Inflammatory macrophage treated with lipopolysaccharide for 4 hours (primary cell): ENCODE measurements at regions not wholly inside any gene's neighbourhood (a gene's known extent, or its start where the extent isn't known, plus 50 kb on each side); places are given as distances from the start of the nearest gene placed in this dataset.

ENCODE experiments used
- DNase-seq: peaks from one replicate; pipeline ENCODE4 v3.0.0-alpha.2; 2020

GRCh38 chr19:31902821-31903220 lies 442.6 kb upstream of the ZNF507 start:
- no peak for DNase-seq

GRCh38 chr19:31903979-31904378 lies 441.4 kb upstream of the ZNF507 start:
- DNase-seq: no peak

GRCh38 chr19:31906111-31906871 lies 439.1 kb upstream of the ZNF507 start:
- peak; percentile 33 for DNase-seq

GRCh38 chr19:31907661-31908060 lies 437.7 kb upstream of the ZNF507 start:
- no peak for DNase-seq

- DNase-seq: no peak
These were observed 437.3 kb upstream of the ZNF507 start for GRCh38 chr19:31908080-31908479.

- no peak for DNase-seq
These were observed 436.7 kb upstream of the ZNF507 start for GRCh38 chr19:31908496-31909225.

- no peak for DNase-seq
These were observed 435.2 kb upstream of the ZNF507 start for GRCh38 chr19:31910224-31910623.

- no peak for DNase-seq
These were observed 433.8 kb upstream of the ZNF507 start for GRCh38 chr19:31911577-31911976.

- no peak for DNase-seq
These were observed 432.2 kb upstream of the ZNF507 start for GRCh38 chr19:31913103-31913661.

GRCh38 chr19:31930401-31930800 lies 415.0 kb upstream of the ZNF507 start:
- DNase-seq: no peak

GRCh38 chr19:31937983-31938382 lies 407.4 kb upstream of the ZNF507 start:
- DNase-seq: no peak

- peak; percentile 1 for DNase-seq
These were observed 406.7 kb upstream of the ZNF507 start for GRCh38 chr19:31938675-31939074.

- DNase-seq: no peak
These were observed 405.0 kb upstream of the ZNF507 start for GRCh38 chr19:31940396-31940795.

- DNase-seq: no peak
These were observed 402.2 kb upstream of the ZNF507 start for GRCh38 chr19:31943191-31943661.

GRCh38 chr19:31943778-31944177 lies 401.6 kb upstream of the ZNF507 start:
- no peak for DNase-seq

- no peak for DNase-seq
These were observed 401.1 kb upstream of the ZNF507 start for GRCh38 chr19:31944326-31944725.

GRCh38 chr19:31946491-31946890 lies 398.9 kb upstream of the ZNF507 start:
- no peak for DNase-seq

- DNase-seq: no peak
These were observed 397.8 kb upstream of the ZNF507 start for GRCh38 chr19:31947436-31948115.

- no peak for DNase-seq
These were observed 392.7 kb upstream of the ZNF507 start for GRCh38 chr19:31952693-31953092.

- no peak for DNase-seq
These were observed 390.3 kb upstream of the ZNF507 start for GRCh38 chr19:31955061-31955460.

- DNase-seq: no peak
These were observed 389.5 kb upstream of the ZNF507 start for GRCh38 chr19:31955884-31956283.

- no peak for DNase-seq
These were observed 388.5 kb upstream of the ZNF507 start for GRCh38 chr19:31956771-31957392.

- no peak for DNase-seq
These were observed 387.7 kb upstream of the ZNF507 start for GRCh38 chr19:31957711-31958110.
